ENCODE measurements at regions not wholly inside any gene's neighbourhood (a gene's known extent, or its start where the extent isn't known, plus 50 kb on each side); places are given as distances from the start of the nearest gene placed in this dataset.
A peak's percentile ranks its signal among the peaks of the same experiment; 100 is the strongest.

DNA sequence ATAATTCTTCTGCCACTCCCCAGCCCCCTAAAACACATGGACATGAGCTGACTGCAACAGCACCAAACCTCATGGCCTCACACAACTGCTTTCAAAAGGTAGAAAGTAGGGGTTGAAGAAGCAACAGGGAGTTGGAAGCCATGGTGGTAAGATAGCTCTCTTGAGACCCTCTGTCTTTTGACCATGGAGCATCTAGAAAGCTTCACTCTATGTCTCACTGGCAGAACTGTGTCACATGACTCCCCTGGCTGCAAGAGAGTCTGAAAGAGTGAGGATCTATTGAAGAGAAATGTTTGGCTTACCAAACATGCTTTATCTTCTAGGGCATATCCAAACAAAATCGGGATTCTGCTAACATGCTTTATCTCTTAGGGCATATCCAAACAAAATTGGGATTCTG, 142.9 kb upstream of the WSCD2 start:
- Histone ChIP-seq H3K79me2 (ENCODE audit: control insufficient read depth, insufficient read depth, low read length) (no peaks in the 10 kb centered on the region), H3K9ac (ENCODE audit: insufficient read depth in 1 of 2, low read depth in 2 of 2, low read length in 2 of 2) (no peak overlapping the region), H3K4me1 (replicated peaks in 1 of 2; ENCODE audit: control insufficient read depth in 2 of 2, insufficient read depth in 2 of 2, low read length in 2 of 2) (no peaks in the 10 kb centered on the region), H3K36me3 (ENCODE audit: control insufficient read depth, insufficient read depth, low read length) (no peaks in the 10 kb centered on the region), H4K20me1 (replicated peaks; ENCODE audit: control insufficient read depth, insufficient read depth, low read length) (no peaks in the 10 kb centered on the region; the same call in 1 of the 2 replicates), H3K27me3 (ENCODE audit: control insufficient read depth in 2 of 2, insufficient read depth in 2 of 2, low read length in 2 of 2) (no peaks in the 10 kb centered on the region), H3K9me3 (replicated peaks; ENCODE audit: control insufficient read depth, insufficient read depth, low read depth, low read length) (no peaks in the 10 kb centered on the region), H3K4me3 (no peak overlapping the region), H2AFZ (ENCODE audit: low read depth, low read length) (no peak overlapping the region), H3K9me1 (ENCODE audit: control insufficient read depth, insufficient read depth, low read length) (no peaks in the 10 kb centered on the region), H3K27ac (ENCODE audit: extremely low read depth, low read depth, low read length) (no peak overlapping the region), H3K4me2 (ENCODE audit: insufficient read depth, low read length) (no peak overlapping the region)
- DNase-seq (ENCODE audit: extremely low read depth in 1 of 4, low spot score in 3 of 4) = no peak
- FAIRE-seq = no peak
- WGBS (ENCODE audit: insufficient coverage, low coverage, missing lambda C conversion rate) = 0% methylated on average over 1 of the region's 1 CpG
- intact Hi-C loops (cut with micrococcal nuclease) = no loop called here
- no peak for ATAC-seq
- POLR2A ChIA-PET = no interaction called here
- in situ Hi-C loops (cut with MboI) = no loop called here
- no TSS peak for BruUV-seq (replicated peaks)
- TF ChIP-seq, protein P1, sequence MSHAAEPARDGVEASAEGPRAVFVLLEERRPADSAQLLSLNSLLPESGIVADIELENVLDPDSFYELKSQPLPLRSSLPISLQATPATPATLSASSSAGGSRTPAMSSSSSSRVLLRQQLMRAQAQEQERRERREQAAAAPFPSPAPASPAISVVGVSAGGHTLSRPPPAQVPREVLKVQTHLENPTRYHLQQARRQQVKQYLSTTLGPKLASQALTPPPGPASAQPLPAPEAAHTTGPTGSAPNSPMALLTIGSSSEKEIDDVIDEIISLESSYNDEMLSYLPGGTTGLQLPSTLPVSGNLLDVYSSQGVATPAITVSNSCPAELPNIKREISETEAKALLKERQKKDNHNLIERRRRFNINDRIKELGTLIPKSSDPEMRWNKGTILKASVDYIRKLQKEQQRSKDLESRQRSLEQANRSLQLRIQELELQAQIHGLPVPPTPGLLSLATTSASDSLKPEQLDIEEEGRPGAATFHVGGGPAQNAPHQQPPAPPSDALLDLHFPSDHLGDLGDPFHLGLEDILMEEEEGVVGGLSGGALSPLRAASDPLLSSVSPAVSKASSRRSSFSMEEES (CRISPR knock-in tag; IDR thresholded peaks at IDR 0.05) = peak; percentile 55
- TF ChIP-seq SIRT6 (IDR thresholded peaks at IDR 0.05; ENCODE audit: low read depth, low read length) = no peak
- CTCF ChIA-PET (ENCODE audit: low intra/inter-chr PET ratio) = no interaction called here

DNA sequence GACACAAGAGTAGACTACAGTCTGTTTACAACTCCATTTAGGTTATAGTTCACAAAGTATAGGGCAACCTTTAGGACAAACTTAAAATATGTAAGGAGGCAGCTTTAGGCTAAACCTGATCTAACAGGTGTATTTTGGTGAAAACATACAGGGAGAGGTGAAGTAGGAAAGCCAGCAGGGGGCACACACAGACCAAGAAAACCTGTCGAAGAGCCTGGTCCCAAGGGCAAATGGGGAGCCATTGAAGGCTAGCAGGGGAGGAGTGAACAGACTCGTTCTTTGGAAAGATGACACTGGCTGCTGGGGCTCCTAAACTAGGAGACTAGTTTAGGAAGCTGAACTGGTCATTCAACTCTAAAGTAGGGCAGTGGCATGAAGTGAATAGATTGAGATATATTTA, 138.8 kb upstream of the WSCD2 start:
- ATAC-seq (peak; percentile 78), FAIRE-seq (peak; percentile 42), DNase-seq (ENCODE audit: extremely low read depth in 1 of 4, low spot score in 3 of 4) (peak in 3 of 4 experiments; percentile 11 to 48 (median 19))
- Histone ChIP-seq H3K9me3 (replicated peaks; ENCODE audit: control insufficient read depth, insufficient read depth, low read depth, low read length) (no peaks in the 10 kb centered on the region), H3K79me2 (ENCODE audit: control insufficient read depth, insufficient read depth, low read length) (no peaks in the 10 kb centered on the region), H3K4me1 (replicated peaks in 1 of 2; ENCODE audit: control insufficient read depth in 2 of 2, insufficient read depth in 2 of 2, low read length in 2 of 2) (no peaks in the 10 kb centered on the region), H3K9me1 (ENCODE audit: control insufficient read depth, insufficient read depth, low read length) (no peaks in the 10 kb centered on the region), H2AFZ (ENCODE audit: low read depth, low read length) (no peak overlapping the region), H4K20me1 (replicated peaks; ENCODE audit: control insufficient read depth, insufficient read depth, low read length) (no peaks in the 10 kb centered on the region), H3K27me3 (ENCODE audit: control insufficient read depth in 2 of 2, insufficient read depth in 2 of 2, low read length in 2 of 2) (no peaks in the 10 kb centered on the region), H3K4me3 (no peak overlapping the region), H3K36me3 (ENCODE audit: control insufficient read depth, insufficient read depth, low read length) (no peaks in the 10 kb centered on the region), H3K27ac (ENCODE audit: extremely low read depth, low read depth, low read length) (no peak overlapping the region), H3K9ac (ENCODE audit: insufficient read depth in 1 of 2, low read depth in 2 of 2, low read length in 2 of 2) (no peak overlapping the region), H3K4me2 (ENCODE audit: insufficient read depth, low read length) (no peak overlapping the region)
- ChIA-PET CTCF (ENCODE audit: low intra/inter-chr PET ratio) (interaction anchor here (0.6 to 1.3 kb wide), 2 partner anchors 459 to 505 kb away, joined by 3 to 4 read pairs; no protein-coding TSS in a partner anchor), POLR2A (interaction anchor here (1.0 kb wide), 1 partner anchor 57 kb away, joined by 3 read pairs; no protein-coding TSS in a partner anchor)
- in situ Hi-C loops (cut with MboI) = no loop called here
- 0% methylated on average over 2 of the region's 2 CpGs for WGBS (ENCODE audit: insufficient coverage, low coverage, missing lambda C conversion rate)
- no TSS peak for BruUV-seq (replicated peaks)
- intact Hi-C loops (cut with micrococcal nuclease) = loop anchor here (5.0 kb wide), 2 partner anchors 467 to 522 kb away; no protein-coding TSS in a partner anchor
- TF ChIP-seq DDX20 (tag; IDR thresholded peaks at IDR 0.05; ENCODE audit: low read depth) (no peak), TRIM24 (IDR thresholded peaks at IDR 0.05) (no peak), RAD21 (CRISPR knock-in tag; conservative IDR thresholded peaks at IDR 0.05 in 1 of 2, IDR thresholded peaks at IDR 0.05 in 1 of 2) (peak; percentile 65 to 67), TEAD1 (CRISPR knock-in tag; IDR thresholded peaks at IDR 0.05) (no peak), ATF7 (IDR thresholded peaks at IDR 0.05) (no peak)
- TF ChIP-seq, protein P2, sequence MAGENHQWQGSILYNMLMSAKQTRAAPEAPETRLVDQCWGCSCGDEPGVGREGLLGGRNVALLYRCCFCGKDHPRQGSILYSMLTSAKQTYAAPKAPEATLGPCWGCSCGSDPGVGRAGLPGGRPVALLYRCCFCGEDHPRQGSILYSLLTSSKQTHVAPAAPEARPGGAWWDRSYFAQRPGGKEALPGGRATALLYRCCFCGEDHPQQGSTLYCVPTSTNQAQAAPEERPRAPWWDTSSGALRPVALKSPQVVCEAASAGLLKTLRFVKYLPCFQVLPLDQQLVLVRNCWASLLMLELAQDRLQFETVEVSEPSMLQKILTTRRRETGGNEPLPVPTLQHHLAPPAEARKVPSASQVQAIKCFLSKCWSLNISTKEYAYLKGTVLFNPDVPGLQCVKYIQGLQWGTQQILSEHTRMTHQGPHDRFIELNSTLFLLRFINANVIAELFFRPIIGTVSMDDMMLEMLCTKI (IDR thresholded peaks at IDR 0.05; ENCODE audit: partially characterized antibody) = no peak
- TF ChIP-seq, protein P3, sequence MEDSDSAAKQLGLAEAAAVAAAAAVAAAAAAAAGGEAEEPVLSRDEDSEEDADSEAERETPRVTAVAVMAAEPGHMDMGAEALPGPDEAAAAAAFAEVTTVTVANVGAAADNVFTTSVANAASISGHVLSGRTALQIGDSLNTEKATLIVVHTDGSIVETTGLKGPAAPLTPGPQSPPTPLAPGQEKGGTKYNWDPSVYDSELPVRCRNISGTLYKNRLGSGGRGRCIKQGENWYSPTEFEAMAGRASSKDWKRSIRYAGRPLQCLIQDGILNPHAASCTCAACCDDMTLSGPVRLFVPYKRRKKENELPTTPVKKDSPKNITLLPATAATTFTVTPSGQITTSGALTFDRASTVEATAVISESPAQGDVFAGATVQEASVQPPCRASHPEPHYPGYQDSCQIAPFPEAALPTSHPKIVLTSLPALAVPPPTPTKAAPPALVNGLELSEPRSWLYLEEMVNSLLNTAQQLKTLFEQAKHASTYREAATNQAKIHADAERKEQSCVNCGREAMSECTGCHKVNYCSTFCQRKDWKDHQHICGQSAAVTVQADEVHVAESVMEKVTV (CRISPR knock-in tag; IDR thresholded peaks at IDR 0.05) = 0 out of 2 replicates have a peak, but pooled peaks have one; percentile 24

All from K562 (cell line).